Fibroblast of villous mesenchyme (primary cell): ENCODE measurements at regions not wholly inside any gene's neighbourhood (a gene's known extent, or its start where the extent isn't known, plus 50 kb on each side); places are given as distances from the start of the nearest gene placed in this dataset.

ENCODE experiments used
- DNase-seq: peaks from one replicate; pipeline ENCODE4 v3.0.0-alpha.2; 2010; ENCODE audit warnings: low read depth
- H3K4me3 ChIP-seq: 2 replicates; pipeline ENCODE4 v1.5.1; 2011; ENCODE audit warnings: low read depth, mild to moderate bottlenecking, low read length
- TF ChIP-seq, protein P1 (sequence below): IDR thresholded peaks from 2 replicates; pipeline ENCODE4 v1.5.1; 2012; ENCODE audit warnings: low read depth, mild to moderate bottlenecking, low read length; ENCODE audit not compliant: insufficient read depth

DNA sequence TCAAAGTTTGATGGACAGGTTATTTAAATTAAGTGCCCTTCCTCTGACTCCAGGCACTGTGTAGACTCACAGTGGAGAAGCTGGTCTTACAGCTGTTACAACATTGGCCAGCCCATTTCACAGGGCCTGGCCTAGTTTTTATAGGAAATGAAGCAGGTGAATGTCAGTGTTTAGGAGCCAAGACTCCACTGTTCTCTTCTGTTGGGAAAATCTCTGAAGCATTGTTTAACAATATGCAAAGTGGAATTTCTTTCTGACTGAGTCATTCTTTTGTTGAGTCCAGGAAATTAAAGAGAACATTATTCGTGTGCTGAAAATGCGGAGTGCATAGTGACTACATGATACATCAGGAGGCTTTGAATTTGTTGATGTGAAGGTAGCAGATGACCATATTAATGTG, 64.7 kb downstream of the ARRDC4 start:
- peak; percentile 3 for DNase-seq
- TF ChIP-seq, protein P1, sequence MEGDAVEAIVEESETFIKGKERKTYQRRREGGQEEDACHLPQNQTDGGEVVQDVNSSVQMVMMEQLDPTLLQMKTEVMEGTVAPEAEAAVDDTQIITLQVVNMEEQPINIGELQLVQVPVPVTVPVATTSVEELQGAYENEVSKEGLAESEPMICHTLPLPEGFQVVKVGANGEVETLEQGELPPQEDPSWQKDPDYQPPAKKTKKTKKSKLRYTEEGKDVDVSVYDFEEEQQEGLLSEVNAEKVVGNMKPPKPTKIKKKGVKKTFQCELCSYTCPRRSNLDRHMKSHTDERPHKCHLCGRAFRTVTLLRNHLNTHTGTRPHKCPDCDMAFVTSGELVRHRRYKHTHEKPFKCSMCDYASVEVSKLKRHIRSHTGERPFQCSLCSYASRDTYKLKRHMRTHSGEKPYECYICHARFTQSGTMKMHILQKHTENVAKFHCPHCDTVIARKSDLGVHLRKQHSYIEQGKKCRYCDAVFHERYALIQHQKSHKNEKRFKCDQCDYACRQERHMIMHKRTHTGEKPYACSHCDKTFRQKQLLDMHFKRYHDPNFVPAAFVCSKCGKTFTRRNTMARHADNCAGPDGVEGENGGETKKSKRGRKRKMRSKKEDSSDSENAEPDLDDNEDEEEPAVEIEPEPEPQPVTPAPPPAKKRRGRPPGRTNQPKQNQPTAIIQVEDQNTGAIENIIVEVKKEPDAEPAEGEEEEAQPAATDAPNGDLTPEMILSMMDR: no peak
- H3K4me3 ChIP-seq: no peak overlapping the region

DNA sequence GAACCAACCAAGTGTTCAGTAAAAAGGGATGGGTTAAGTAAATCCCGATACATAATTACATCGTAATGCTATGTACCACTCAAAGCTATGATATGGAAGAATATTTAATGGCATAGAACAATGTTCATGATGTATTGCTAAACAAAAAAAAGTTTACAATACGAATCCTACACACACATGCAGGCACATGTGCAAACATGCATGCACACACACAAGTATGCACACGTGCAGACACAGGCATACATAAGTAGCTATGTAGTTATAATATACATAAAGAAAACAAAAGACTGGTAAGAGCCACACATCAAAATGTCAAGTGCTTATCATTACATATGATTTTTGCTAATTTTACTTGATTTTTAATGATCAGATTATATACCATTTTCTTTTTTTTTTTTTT, 74.2 kb downstream of the ARRDC4 start:
- TF ChIP-seq, protein P1: no peak
- no peak overlapping the region for H3K4me3 ChIP-seq
- DNase-seq: no peak

DNA sequence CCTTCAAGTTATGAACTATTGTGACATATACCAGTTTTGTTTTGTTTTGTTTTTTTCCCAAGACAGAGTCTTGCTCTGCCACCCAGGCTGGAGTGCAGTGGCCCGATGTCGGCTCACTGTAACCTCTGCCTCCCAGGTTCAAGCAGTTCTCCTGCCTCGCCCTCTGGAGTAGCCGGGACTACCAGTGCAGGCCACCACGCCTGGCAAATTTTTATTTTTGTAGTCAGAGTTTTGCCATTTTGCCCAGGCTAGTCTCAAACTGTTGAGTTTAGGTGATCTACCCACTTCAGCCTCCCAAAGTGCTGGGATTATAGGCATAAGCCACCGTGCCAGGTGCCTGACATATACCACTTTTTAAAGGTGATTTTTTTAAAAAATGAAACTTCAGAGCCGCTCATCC, 74.6 kb downstream of the ARRDC4 start:
- TF ChIP-seq, protein P1: no peak
- no peak overlapping the region for H3K4me3 ChIP-seq
- no peak for DNase-seq

DNA sequence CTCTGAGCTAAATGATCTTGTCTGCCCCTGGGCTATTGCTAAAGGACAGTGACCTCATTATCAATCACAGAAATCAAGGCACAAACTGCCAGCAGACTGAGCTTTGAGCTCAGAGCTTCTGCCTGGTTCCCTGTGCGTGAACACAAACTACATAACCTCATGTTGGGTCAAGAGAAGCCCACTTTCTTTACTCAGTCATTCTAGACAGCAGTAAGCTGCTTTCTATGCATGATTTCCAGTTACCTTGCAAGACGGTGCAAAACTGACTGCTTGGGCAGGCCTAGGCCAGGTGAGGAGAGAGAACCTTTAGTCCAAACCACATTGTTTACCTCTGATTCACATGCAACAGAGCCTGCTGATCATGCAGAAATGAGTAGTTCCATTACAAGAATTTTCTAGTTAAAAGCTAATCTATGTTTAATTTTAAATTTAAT, 75.1 kb downstream of the ARRDC4 start:
- TF ChIP-seq, protein P1: no peak
- H3K4me3 ChIP-seq: no peak overlapping the region
- no peak for DNase-seq

DNA sequence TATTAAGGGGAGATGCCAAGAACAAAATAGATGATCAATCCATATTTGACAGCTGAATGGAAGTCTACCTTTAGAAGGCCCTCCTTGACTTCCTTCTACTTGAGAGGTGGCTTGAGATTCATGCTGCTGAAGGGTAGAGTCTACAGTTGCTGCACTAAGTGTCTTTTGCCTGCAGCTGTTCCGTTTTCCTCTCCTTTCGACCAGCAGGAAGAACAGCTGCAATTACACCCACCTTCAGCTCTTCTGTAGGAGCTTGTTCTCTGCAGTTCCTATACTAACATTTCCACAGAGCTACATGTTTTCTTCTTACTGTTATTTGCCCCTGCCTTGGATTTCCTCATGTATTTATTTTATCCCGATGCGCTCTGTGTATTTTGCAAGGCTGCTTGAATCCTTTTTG, 79.1 kb downstream of the ARRDC4 start:
- H3K4me3 ChIP-seq: no peak overlapping the region
- TF ChIP-seq, protein P1: no peak
- DNase-seq: no peak

DNA sequence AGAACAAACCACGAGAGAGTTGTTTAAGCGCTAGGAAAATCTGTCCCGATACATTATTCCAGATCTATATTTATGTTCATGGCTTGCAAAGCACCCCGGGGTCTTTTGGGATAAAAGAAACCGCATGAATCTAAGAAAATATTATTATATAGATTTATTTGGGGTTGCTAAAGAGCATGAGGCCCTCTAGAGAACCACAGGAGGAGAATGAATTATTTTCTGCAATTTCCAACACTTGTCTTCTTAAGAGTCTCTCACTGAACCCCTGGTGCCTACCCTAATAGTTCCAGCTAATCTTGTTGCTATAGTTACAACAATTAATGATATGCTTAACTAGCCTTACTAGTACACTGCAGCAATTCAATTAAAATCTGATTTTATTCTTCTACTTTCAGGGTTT, 79.6 kb downstream of the ARRDC4 start:
- DNase-seq: no peak
- TF ChIP-seq, protein P1: no peak
- H3K4me3 ChIP-seq: no peak overlapping the region
